PC-3 (cell line): ENCODE measurements at regions not wholly inside any gene's neighbourhood (a gene's known extent, or its start where the extent isn't known, plus 50 kb on each side); places are given as distances from the start of the nearest gene placed in this dataset.
"Not testable (repeated sequence)": the region's sequence is repeated elsewhere in the genome, so short reads cannot be mapped to it uniquely, and the experiment has no call there.

Source experiments
- EZH2 ChIP-seq: fragments of 300-600 bp; sonication (generic); IDR thresholded peaks from one replicate; pipeline ENCODE4 v1.6.1; 2017; ENCODE audit warnings: antibody characterized with exemption, mild to moderate bottlenecking, low read length; ENCODE audit not compliant: unreplicated experiment
- EZH2phosphoT487 ChIP-seq: fragments of 300-600 bp; sonication (generic); IDR thresholded peaks from 2 replicates; pipeline ENCODE4 v1.6.1; 2018; ENCODE audit warnings: mild to moderate bottlenecking, antibody characterized with exemption, low read length, borderline replicate concordance
- TF ChIP-seq, protein P1 (sequence below): fragments of 300-600 bp; sonication (generic); conservative IDR thresholded peaks from 2 replicates; pipeline ENCODE4 v1.5.1; 2017; ENCODE audit warnings: antibody characterized with exemption, low read depth, mild to moderate bottlenecking, low read length

DNA sequence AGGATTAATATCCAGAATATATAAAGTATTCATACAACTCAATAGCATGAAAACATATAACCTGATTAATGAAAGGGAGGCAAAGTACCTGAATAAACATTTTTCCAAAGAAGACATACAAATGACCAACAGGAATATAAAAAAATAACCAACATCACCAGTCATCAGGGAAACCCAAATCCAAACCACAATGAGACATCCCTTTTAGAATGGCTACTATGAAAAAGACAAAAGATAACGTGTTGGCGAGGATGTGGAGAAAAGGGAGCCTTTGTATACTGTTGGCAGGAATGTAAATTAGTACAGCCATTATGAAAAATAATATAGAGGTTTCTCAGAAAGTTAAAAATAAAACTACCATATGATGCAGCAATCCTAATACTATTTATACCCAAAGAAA lies 2999.5 kb upstream of the TEKT4 start:
- TF ChIP-seq, protein P1, sequence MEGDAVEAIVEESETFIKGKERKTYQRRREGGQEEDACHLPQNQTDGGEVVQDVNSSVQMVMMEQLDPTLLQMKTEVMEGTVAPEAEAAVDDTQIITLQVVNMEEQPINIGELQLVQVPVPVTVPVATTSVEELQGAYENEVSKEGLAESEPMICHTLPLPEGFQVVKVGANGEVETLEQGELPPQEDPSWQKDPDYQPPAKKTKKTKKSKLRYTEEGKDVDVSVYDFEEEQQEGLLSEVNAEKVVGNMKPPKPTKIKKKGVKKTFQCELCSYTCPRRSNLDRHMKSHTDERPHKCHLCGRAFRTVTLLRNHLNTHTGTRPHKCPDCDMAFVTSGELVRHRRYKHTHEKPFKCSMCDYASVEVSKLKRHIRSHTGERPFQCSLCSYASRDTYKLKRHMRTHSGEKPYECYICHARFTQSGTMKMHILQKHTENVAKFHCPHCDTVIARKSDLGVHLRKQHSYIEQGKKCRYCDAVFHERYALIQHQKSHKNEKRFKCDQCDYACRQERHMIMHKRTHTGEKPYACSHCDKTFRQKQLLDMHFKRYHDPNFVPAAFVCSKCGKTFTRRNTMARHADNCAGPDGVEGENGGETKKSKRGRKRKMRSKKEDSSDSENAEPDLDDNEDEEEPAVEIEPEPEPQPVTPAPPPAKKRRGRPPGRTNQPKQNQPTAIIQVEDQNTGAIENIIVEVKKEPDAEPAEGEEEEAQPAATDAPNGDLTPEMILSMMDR, result not testable (repeated sequence)
- not testable (repeated sequence) for TF ChIP-seq EZH2, EZH2phosphoT487
